CD14-positive monocyte (primary cell): ENCODE measurements at regions not wholly inside any gene's neighbourhood (a gene's known extent, or its start where the extent isn't known, plus 50 kb on each side); places are given as distances from the start of the nearest gene placed in this dataset.

Source experiments
- DNase-seq, 3 donors: peaks; one replicate each; pipeline ENCODE4 v3.0.0-alpha.2; 2011 to 2022
- H2AFZ ChIP-seq: 2 replicates; pipeline ENCODE4 v1.6.0; 2012; ENCODE audit warnings: mild to moderate bottlenecking, low read depth, low read length, inconsistent platforms; ENCODE audit not compliant: insufficient read depth, poor library complexity, severe bottlenecking
- H3K27ac ChIP-seq, 2 donors: 1 replicate in 1 of 2; 2 replicates in 1 of 2; pipeline ENCODE4 v1.5.1; 2012 to 2013; ENCODE audit warnings: low read length in 2 of 2, control low read depth in 1 of 2, inconsistent platforms in 1 of 2, low read depth in 1 of 2, mild to moderate bottlenecking in 1 of 2
- H3K27me3 ChIP-seq, 2 donors: one replicate each; pipeline versions ENCODE4 v1.6.0 to v1.6.1; 2011 to 2013; ENCODE audit warnings: low read length in 2 of 2; ENCODE audit not compliant: control insufficient read depth in 2 of 2, insufficient read depth in 2 of 2
- H3K36me3 ChIP-seq, 2 donors: replicated peaks in 1 of 2; 1 replicate in 1 of 2; 2 replicates in 1 of 2; pipeline versions ENCODE4 v1.5.1 to v1.6.1; 2012 to 2013; ENCODE audit warnings: low read length in 2 of 2, control low read depth in 1 of 2, inconsistent platforms in 1 of 2, mild to moderate bottlenecking in 1 of 2; ENCODE audit not compliant: insufficient read depth in 2 of 2, control insufficient read depth in 1 of 2
- H3K4me1 ChIP-seq, 2 donors: 1 replicate in 1 of 2; 2 replicates in 1 of 2; pipeline versions ENCODE4 v1.5.1 to v1.6.1; 2012 to 2013; ENCODE audit warnings: low read length in 2 of 2, control low read depth in 1 of 2, inconsistent platforms in 1 of 2, mild to moderate bottlenecking in 1 of 2, moderate library complexity in 1 of 2; ENCODE audit not compliant: insufficient read depth in 2 of 2, control insufficient read depth in 1 of 2
- H3K4me2 ChIP-seq: replicated peaks from 2 replicates; pipeline ENCODE3; 2012; ENCODE audit warnings: low read length, moderate library complexity, mild to moderate bottlenecking; ENCODE audit not compliant: poor library complexity, severe bottlenecking; ENCODE audit errors: extremely low read depth
- H3K4me3 ChIP-seq, 3 experiments: fragments of 200-600 bp in 1 of 3; sonication (generic) in 1 of 3; replicated peaks in 1 of 3; 1 replicate in 2 of 3; 2 replicates in 1 of 3; pipeline ENCODE4 v1.5.1; 2011 to 2013; ENCODE audit warnings: low read length in 3 of 3, mild to moderate bottlenecking in 3 of 3, control low read depth in 2 of 3, low read depth in 2 of 3, inconsistent platforms in 1 of 3, moderate library complexity in 1 of 3
- H3K79me2 ChIP-seq: 2 replicates; pipeline ENCODE4 v1.6.0; 2012; ENCODE audit warnings: mild to moderate bottlenecking, control low read depth, inconsistent platforms, low read length, moderate library complexity; ENCODE audit not compliant: insufficient read depth
- H3K9ac ChIP-seq: 2 replicates; pipeline ENCODE4 v1.6.0; 2017; ENCODE audit warnings: low read length, mild to moderate bottlenecking; ENCODE audit not compliant: insufficient read depth, poor library complexity, severe bottlenecking
- H3K9me3 ChIP-seq, 2 donors: replicated peaks in 1 of 2; 1 replicate in 1 of 2; 2 replicates in 1 of 2; pipeline versions ENCODE4 v1.5.1 to v1.6.1; 2012 to 2013; ENCODE audit warnings: low read length in 2 of 2, control low read depth in 1 of 2; ENCODE audit not compliant: control insufficient read depth in 1 of 2, insufficient read depth in 1 of 2
- H4K20me1 ChIP-seq: 2 replicates; pipeline ENCODE4 v1.6.0; 2012; ENCODE audit warnings: mild to moderate bottlenecking, low read length, control low read depth, moderate library complexity; ENCODE audit not compliant: insufficient read depth
- H3K27ac Mint-ChIP-seq, 7 donors: one replicate each; pipeline ENCODE4 v1.8.0; 2020; ENCODE audit warnings: mild to moderate bottlenecking in 7 of 7, mixed read lengths in 7 of 7, moderate library complexity in 6 of 7, inconsistent platforms in 2 of 7
- H3K27me3 Mint-ChIP-seq, 3 donors: one replicate each; pipeline ENCODE4 v1.8.0; 2021 to 2022; ENCODE audit warnings: low read depth in 3 of 3, mild to moderate bottlenecking in 3 of 3, mixed read lengths in 3 of 3, moderate library complexity in 3 of 3, inconsistent platforms in 1 of 3
- H3K36me3 Mint-ChIP-seq, 2 donors: one replicate each; pipeline ENCODE4 v1.8.0; 2020; ENCODE audit warnings: mixed read lengths in 2 of 2, inconsistent platforms in 1 of 2, mild to moderate bottlenecking in 1 of 2
- H3K4me1 Mint-ChIP-seq: one replicate; pipeline ENCODE4 v1.8.0; 2020; ENCODE audit warnings: mild to moderate bottlenecking, mixed read lengths
- H3K4me3 Mint-ChIP-seq, 2 donors: one replicate each; pipeline ENCODE4 v1.8.0; 2020; ENCODE audit warnings: mild to moderate bottlenecking in 2 of 2, mixed read lengths in 2 of 2, moderate library complexity in 1 of 2
- H3K9me3 Mint-ChIP-seq, 7 donors: one replicate each; pipeline ENCODE4 v1.8.0; 2020 to 2022; ENCODE audit warnings: mixed read lengths in 7 of 7, mild to moderate bottlenecking in 6 of 7, moderate library complexity in 6 of 7, inconsistent platforms in 2 of 7
- WGBS: methylation state at CpG from one replicate; pipeline ENCODE4 v1.1.5; 2013; ENCODE audit warnings: missing lambda C conversion rate; ENCODE audit not compliant: insufficient coverage; 5-methylcytosine and 5-hydroxymethylcytosine counted together
- intact Hi-C, 2 donors: fragments of 100-400 bp; cut with micrococcal nuclease; formaldehyde crosslinking; loops; one replicate each; pipeline versions ENCODE4 v1.15.0 to v1.15.1; 2023
- TF ChIP-seq, protein P1 (sequence below): fragments of 200-600 bp; IDR thresholded peaks from one replicate; pipeline ENCODE4 v1.8.0; 2022; ENCODE audit warnings: antibody characterized with exemption, mild to moderate bottlenecking

DNA sequence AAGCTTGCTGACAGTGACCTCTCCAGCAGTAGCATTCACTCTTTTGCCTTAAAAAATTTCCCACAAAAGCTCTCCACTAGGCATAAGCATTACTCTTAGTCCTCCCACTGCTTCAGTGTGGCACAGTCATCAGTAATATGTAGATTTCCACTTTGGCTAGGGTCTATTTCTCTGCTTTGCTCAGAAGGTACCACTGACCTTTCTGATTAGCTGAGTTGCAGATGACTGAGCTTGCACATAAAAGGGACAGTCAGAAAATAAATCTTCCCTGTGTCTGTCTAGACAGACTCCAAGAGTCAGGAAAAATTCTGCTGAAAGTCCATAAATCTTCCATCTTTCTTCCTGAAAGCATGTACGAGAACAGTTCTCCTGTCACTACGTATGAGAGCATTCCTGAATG, 56.6 kb upstream of the APP start:
- H3K9me3 Mint-ChIP-seq: peaks cover under 1 to 8% (median 6%) of the 10 kb centered on the region in 7 donors
- no peak overlapping the region for H3K9ac ChIP-seq
- H4K20me1 ChIP-seq: no peaks in the 10 kb centered on the region
- no peak for DNase-seq
- no peaks in the 10 kb centered on the region for H3K27me3 ChIP-seq
- no peak overlapping the region for H3K4me2 ChIP-seq
- no peak overlapping the region for H3K4me3 ChIP-seq
- H2AFZ ChIP-seq: no peak overlapping the region
- H3K36me3 Mint-ChIP-seq: no peaks in the 10 kb centered on the region
- intact Hi-C loops: no loop called here
- no peaks in the 10 kb centered on the region for H3K4me1 Mint-ChIP-seq
- H3K36me3 ChIP-seq: no peaks in the 10 kb centered on the region
- no peak overlapping the region for H3K4me3 Mint-ChIP-seq
- H3K27ac ChIP-seq: no peak overlapping the region
- no peak overlapping the region for H3K27ac Mint-ChIP-seq
- no peaks in the 10 kb centered on the region for H3K4me1 ChIP-seq
- H3K27me3 Mint-ChIP-seq: peaks cover 0 to 1% (median 0%) of the 10 kb centered on the region in 3 donors
- WGBS: no CpG with 5 or more reads among the region's 2 CpGs
- H3K79me2 ChIP-seq: no peaks in the 10 kb centered on the region
- TF ChIP-seq, protein P1, sequence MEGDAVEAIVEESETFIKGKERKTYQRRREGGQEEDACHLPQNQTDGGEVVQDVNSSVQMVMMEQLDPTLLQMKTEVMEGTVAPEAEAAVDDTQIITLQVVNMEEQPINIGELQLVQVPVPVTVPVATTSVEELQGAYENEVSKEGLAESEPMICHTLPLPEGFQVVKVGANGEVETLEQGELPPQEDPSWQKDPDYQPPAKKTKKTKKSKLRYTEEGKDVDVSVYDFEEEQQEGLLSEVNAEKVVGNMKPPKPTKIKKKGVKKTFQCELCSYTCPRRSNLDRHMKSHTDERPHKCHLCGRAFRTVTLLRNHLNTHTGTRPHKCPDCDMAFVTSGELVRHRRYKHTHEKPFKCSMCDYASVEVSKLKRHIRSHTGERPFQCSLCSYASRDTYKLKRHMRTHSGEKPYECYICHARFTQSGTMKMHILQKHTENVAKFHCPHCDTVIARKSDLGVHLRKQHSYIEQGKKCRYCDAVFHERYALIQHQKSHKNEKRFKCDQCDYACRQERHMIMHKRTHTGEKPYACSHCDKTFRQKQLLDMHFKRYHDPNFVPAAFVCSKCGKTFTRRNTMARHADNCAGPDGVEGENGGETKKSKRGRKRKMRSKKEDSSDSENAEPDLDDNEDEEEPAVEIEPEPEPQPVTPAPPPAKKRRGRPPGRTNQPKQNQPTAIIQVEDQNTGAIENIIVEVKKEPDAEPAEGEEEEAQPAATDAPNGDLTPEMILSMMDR: no peak
- H3K9me3 ChIP-seq: no peaks in the 10 kb centered on the region

DNA sequence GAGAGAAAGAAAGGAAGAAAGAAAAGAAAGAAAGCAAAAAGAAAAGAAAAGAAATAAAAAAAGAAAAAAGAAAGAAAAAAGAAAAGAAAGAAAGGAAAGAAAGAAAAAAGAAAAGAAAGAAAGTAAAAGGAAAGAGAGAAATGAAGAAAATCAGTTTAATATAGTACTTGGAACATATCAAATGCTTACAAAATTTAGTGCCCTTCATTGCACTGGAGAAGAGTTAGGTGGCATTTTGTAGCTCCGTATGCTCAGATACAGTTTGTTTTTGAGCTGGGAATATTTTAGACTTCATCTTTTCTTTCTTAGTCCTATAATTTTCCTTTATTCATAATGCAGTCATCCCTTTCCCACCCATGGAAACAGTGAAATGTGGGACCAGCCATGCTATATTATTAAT, 56.2 kb upstream of the APP start:
- Mint-ChIP-seq H3K27me3 (peaks cover 0 to 1% (median 0%) of the 10 kb centered on the region in 3 donors), H3K4me1 (no peaks in the 10 kb centered on the region), H3K9me3 (peaks cover 0 to 8% (median 3%) of the 10 kb centered on the region in 7 donors), H3K36me3 (no peaks in the 10 kb centered on the region), H3K4me3 (no peak overlapping the region), H3K27ac (no peak overlapping the region)
- Histone ChIP-seq H3K4me1 (no peaks in the 10 kb centered on the region), H3K27ac (no peak overlapping the region), H4K20me1 (no peaks in the 10 kb centered on the region), H3K27me3 (no peaks in the 10 kb centered on the region), H3K4me3 (no peak overlapping the region), H3K79me2 (no peaks in the 10 kb centered on the region), H2AFZ (no peak overlapping the region), H3K36me3 (no peaks in the 10 kb centered on the region), H3K9me3 (no peaks in the 10 kb centered on the region), H3K9ac (no peak overlapping the region), H3K4me2 (no peak overlapping the region)
- WGBS: no CpG with 5 or more reads among the region's 1 CpG
- no peak for DNase-seq
- TF ChIP-seq, protein P1: no peak
- intact Hi-C loops: no loop called here
